ENCODE measurements at regions not wholly inside any gene's neighbourhood (a gene's known extent, or its start where the extent isn't known, plus 50 kb on each side); places are given as distances from the start of the nearest gene placed in this dataset.

DNA sequence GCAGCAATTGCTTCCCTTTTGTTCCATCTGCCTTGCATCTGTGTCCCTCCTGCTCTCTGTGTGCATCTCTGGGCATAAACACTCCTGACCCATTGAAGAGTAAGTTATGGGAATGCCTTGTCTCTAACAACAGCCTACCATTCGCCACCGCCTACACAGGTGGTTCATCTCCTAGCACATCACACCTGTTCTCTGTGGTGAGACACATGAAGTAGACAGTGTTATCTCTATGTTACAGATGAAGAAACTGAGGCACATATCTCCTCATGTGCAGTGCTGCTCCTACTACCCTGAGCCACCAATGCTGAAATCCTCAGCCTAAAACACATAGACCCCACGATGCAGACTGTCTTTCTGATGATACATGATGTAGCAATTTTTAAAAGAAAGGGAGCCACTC lies 77.6 kb downstream of the PITPNM2 start:
- H3K27me3 ChIP-seq (ENCODE audit: control insufficient read depth, extremely low read depth, insufficient read depth, low read length), result no peaks in the 10 kb centered on the region
- no peak overlapping the region for H2AFZ ChIP-seq (ENCODE audit: control insufficient read depth, low read length)
- dilution Hi-C loops (cut with MboI; ENCODE audit: extremely low pct_ligation_motif_present, low sequenced_read_pairs), result no loop called here
- TF ChIP-seq, protein P1, sequence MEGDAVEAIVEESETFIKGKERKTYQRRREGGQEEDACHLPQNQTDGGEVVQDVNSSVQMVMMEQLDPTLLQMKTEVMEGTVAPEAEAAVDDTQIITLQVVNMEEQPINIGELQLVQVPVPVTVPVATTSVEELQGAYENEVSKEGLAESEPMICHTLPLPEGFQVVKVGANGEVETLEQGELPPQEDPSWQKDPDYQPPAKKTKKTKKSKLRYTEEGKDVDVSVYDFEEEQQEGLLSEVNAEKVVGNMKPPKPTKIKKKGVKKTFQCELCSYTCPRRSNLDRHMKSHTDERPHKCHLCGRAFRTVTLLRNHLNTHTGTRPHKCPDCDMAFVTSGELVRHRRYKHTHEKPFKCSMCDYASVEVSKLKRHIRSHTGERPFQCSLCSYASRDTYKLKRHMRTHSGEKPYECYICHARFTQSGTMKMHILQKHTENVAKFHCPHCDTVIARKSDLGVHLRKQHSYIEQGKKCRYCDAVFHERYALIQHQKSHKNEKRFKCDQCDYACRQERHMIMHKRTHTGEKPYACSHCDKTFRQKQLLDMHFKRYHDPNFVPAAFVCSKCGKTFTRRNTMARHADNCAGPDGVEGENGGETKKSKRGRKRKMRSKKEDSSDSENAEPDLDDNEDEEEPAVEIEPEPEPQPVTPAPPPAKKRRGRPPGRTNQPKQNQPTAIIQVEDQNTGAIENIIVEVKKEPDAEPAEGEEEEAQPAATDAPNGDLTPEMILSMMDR (optimal IDR thresholded peaks at IDR 0.05 in 1 of 3, IDR thresholded peaks at IDR 0.05 in 1 of 3, conservative IDR thresholded peaks at IDR 0.05 in 1 of 3; ENCODE audit: extremely low read depth in 1 of 3, insufficient read depth in 2 of 3, low read length in 3 of 3), result no peak
- TF ChIP-seq EZH2 (IDR thresholded peaks at IDR 0.05; ENCODE audit: low read length), result no peak
- no peak overlapping the region for H3K9ac ChIP-seq (ENCODE audit: control insufficient read depth, extremely low read depth, insufficient read depth, low read length)
- no peak overlapping the region for H3K4me2 ChIP-seq (ENCODE audit: control insufficient read depth, extremely low read depth, insufficient read depth, low read depth, low read length)
- H3K9me1 ChIP-seq (ENCODE audit: control insufficient read depth, extremely low read depth, insufficient read depth, low read length), result no peaks in the 10 kb centered on the region
- DNase-seq (ENCODE audit: low read depth, low spot score), result no peak
- H3K27ac ChIP-seq (ENCODE audit: control insufficient read depth, insufficient read depth, low read length), result no peak overlapping the region
- no peaks in the 10 kb centered on the region for H3K79me2 ChIP-seq (ENCODE audit: control insufficient read depth, insufficient read depth, low read length)
- no peaks in the 10 kb centered on the region for H3K9me3 ChIP-seq (ENCODE audit: control insufficient read depth, low read depth, low read length)
- H3K4me1 ChIP-seq (ENCODE audit: control insufficient read depth, extremely low read depth, insufficient read depth, low read length), result peaks cover 39% of the 10 kb centered on the region
- peaks cover 14% of the 10 kb centered on the region for H4K20me1 ChIP-seq (ENCODE audit: control insufficient read depth, extremely low read depth, insufficient read depth, low read length)
- no peaks in the 10 kb centered on the region for H3K36me3 ChIP-seq (ENCODE audit: control insufficient read depth in 2 of 2, extremely low read depth in 1 of 2, insufficient read depth in 2 of 2, low read length in 2 of 2)
- FAIRE-seq, result no peak
- H3K4me3 ChIP-seq (ENCODE audit: control insufficient read depth in 2 of 3, extremely low read depth in 1 of 3, insufficient read depth in 2 of 3, low read depth in 1 of 3, low read length in 3 of 3), result no peak overlapping the region

DNA sequence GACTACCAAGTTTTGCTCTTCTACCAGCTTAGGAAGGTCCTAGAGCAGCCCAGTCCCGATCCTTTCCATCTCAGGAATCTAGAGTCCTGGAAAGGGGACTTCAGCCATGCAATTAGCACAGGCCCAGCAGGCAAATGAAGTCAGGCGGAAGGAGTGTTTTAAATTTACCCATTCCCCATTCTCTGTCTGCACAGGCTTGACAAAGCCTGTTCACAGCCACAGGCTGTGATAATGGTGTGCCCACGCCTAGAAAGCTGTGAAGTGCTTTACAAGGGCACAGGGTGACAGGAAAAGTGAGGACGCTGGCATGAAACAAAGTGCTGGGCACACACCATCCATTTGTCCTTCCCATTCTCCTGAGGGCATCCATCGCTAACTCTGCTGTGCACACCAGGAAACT lies 79.0 kb downstream of the PITPNM2 start:
- no peak overlapping the region for H2AFZ ChIP-seq (ENCODE audit: control insufficient read depth, low read length)
- peaks cover 10% of the 10 kb centered on the region for H4K20me1 ChIP-seq (ENCODE audit: control insufficient read depth, extremely low read depth, insufficient read depth, low read length)
- H3K27ac ChIP-seq (ENCODE audit: control insufficient read depth, insufficient read depth, low read length), result no peak overlapping the region
- H3K27me3 ChIP-seq (ENCODE audit: control insufficient read depth, extremely low read depth, insufficient read depth, low read length), result no peaks in the 10 kb centered on the region
- DNase-seq (ENCODE audit: low read depth, low spot score) (no peak), FAIRE-seq (no peak)
- H3K9ac ChIP-seq (ENCODE audit: control insufficient read depth, extremely low read depth, insufficient read depth, low read length), result no peak overlapping the region
- no peaks in the 10 kb centered on the region for H3K9me1 ChIP-seq (ENCODE audit: control insufficient read depth, extremely low read depth, insufficient read depth, low read length)
- no peak for TF ChIP-seq EZH2 (IDR thresholded peaks at IDR 0.05; ENCODE audit: low read length)
- TF ChIP-seq, protein P1 (optimal IDR thresholded peaks at IDR 0.05 in 1 of 3, IDR thresholded peaks at IDR 0.05 in 1 of 3, conservative IDR thresholded peaks at IDR 0.05 in 1 of 3; ENCODE audit: extremely low read depth in 1 of 3, insufficient read depth in 2 of 3, low read length in 3 of 3), result no peak
- dilution Hi-C loops (cut with MboI; ENCODE audit: extremely low pct_ligation_motif_present, low sequenced_read_pairs), result no loop called here
- no peak overlapping the region for H3K4me3 ChIP-seq (ENCODE audit: control insufficient read depth in 2 of 3, extremely low read depth in 1 of 3, insufficient read depth in 2 of 3, low read depth in 1 of 3, low read length in 3 of 3)
- no peaks in the 10 kb centered on the region for H3K36me3 ChIP-seq (ENCODE audit: control insufficient read depth in 2 of 2, extremely low read depth in 1 of 2, insufficient read depth in 2 of 2, low read length in 2 of 2)
- H3K9me3 ChIP-seq (ENCODE audit: control insufficient read depth, low read depth, low read length), result no peaks in the 10 kb centered on the region
- H3K4me2 ChIP-seq (ENCODE audit: control insufficient read depth, extremely low read depth, insufficient read depth, low read depth, low read length), result no peak overlapping the region
- no peaks in the 10 kb centered on the region for H3K79me2 ChIP-seq (ENCODE audit: control insufficient read depth, insufficient read depth, low read length)
- peaks cover 39% of the 10 kb centered on the region for H3K4me1 ChIP-seq (ENCODE audit: control insufficient read depth, extremely low read depth, insufficient read depth, low read length)
